SH-SY5Y (cell line): ENCODE measurements at regions not wholly inside any gene's neighbourhood (a gene's known extent, or its start where the extent isn't known, plus 50 kb on each side); places are given as distances from the start of the nearest gene placed in this dataset.

Source experiments
- GATA2 ChIP-seq: IDR thresholded peaks from 2 replicates; pipeline ENCODE4 v1.6.1; 2011; ENCODE audit warnings: mild to moderate bottlenecking, low read depth, low read length
- GATA3 ChIP-seq: IDR thresholded peaks from 2 replicates; pipeline ENCODE4 v1.6.1; 2011; ENCODE audit warnings: low read depth, mild to moderate bottlenecking, low read length, moderate library complexity

- TF ChIP-seq GATA3 (no peak), GATA2 (no peak)
Measured at GRCh38 chr12:84723988-84724387, 188.6 kb downstream of the SLC6A15 start.

GRCh38 chr12:84719997-84720396, 192.6 kb downstream of the SLC6A15 start:
- TF ChIP-seq GATA3 (no peak), GATA2 (no peak)

GRCh38 chr12:84718906-84719305, 193.7 kb downstream of the SLC6A15 start:
- TF ChIP-seq GATA3 (no peak), GATA2 (no peak)

- no peak for TF ChIP-seq GATA3
- no peak for TF ChIP-seq GATA2
Measured at GRCh38 chr12:84712747-84713146, 199.9 kb downstream of the SLC6A15 start.

- no peak for TF ChIP-seq GATA3
- TF ChIP-seq GATA2: no peak
Measured at GRCh38 chr12:84706374-84706773, 206.2 kb downstream of the SLC6A15 start.

GRCh38 chr12:84704856-84705255, 207.7 kb downstream of the SLC6A15 start:
- TF ChIP-seq GATA2 (no peak), GATA3 (no peak)

- TF ChIP-seq GATA2: no peak
- no peak for TF ChIP-seq GATA3
Measured at GRCh38 chr12:84702001-84702400, 210.6 kb downstream of the SLC6A15 start.

GRCh38 chr12:84701041-84701440, 211.6 kb downstream of the SLC6A15 start:
- no peak for TF ChIP-seq GATA2
- TF ChIP-seq GATA3: no peak

GRCh38 chr12:84698576-84699333, 213.8 kb downstream of the SLC6A15 start:
- TF ChIP-seq GATA2 (no peak), GATA3 (no peak)

- TF ChIP-seq GATA3 (no peak), GATA2 (no peak)
Measured at GRCh38 chr12:84696908-84697540, 215.6 kb downstream of the SLC6A15 start.

GRCh38 chr12:84696281-84696680, 216.3 kb downstream of the SLC6A15 start:
- TF ChIP-seq GATA2: no peak
- TF ChIP-seq GATA3: no peak

GRCh38 chr12:84694116-84694515, 218.5 kb downstream of the SLC6A15 start:
- TF ChIP-seq GATA3 (no peak), GATA2 (no peak)

- no peak for TF ChIP-seq GATA3
- TF ChIP-seq GATA2: no peak
Measured at GRCh38 chr12:84692071-84692470, 220.5 kb downstream of the SLC6A15 start.

- no peak for TF ChIP-seq GATA2
- no peak for TF ChIP-seq GATA3
Measured at GRCh38 chr12:84691266-84691665, 221.3 kb downstream of the SLC6A15 start.

GRCh38 chr12:84689638-84690037, 223.0 kb downstream of the SLC6A15 start:
- TF ChIP-seq GATA3: no peak
- no peak for TF ChIP-seq GATA2
